ENCODE measurements at regions not wholly inside any gene's neighbourhood (a gene's known extent, or its start where the extent isn't known, plus 50 kb on each side); places are given as distances from the start of the nearest gene placed in this dataset.
A peak's percentile ranks its signal among the peaks of the same experiment; 100 is the strongest.
"Not testable (repeated sequence)": the region's sequence is repeated elsewhere in the genome, so short reads cannot be mapped to it uniquely, and the experiment has no call there.

DNA sequence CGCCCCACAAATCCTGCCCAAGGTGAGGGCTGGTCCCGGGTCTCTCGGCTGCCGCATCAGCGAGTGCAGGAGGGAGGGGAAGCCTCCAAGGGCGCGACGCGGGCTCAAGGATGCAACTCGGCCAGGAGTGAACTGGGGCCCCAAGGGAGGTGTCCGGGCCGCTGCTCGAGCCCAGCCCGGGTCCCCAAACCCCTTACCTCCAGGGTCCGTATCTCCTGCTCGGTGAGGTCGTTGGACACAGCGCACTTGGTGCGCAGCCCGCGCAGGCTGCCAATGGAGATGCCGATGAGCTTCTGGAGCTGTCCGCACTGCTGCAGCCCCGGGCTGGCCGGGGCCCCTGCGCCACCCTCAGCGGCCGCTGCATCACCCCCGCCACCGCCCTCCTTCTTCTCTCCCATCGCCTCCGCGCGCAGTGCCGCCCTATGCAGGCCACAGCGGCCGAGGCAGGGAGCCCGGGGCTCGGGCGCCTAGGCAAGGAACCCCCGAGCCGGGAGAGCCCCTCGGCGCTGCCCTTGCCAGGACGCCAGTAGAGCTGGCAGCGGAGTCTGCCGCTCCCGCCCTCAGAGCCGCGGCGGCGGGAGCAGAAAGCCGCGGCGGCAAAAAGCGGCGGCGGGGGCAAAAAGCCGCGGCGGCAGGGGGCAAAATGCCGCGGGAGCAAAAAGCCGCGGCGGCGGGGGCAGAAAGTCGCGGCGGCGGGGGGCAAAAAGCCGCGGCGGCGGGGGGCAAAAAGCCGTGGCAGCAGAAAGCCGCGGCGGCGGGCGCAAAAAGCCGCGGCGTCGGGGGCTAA, 135.1 kb downstream of the ZNF92 start:
- H2AFZ ChIP-seq (ENCODE audit: low read length); in situ Hi-C loops (cut with HindIII; ENCODE audit: extremely low pct_ligation_motif_present, low pct_unique_long_range_greater_than_20kb); BruUV-seq (replicated peaks); H3K36me3 ChIP-seq (replicated peaks in 1 of 2; ENCODE audit: control insufficient read depth in 1 of 2, insufficient read depth in 2 of 2, low read length in 2 of 2); CTCF ChIA-PET (ENCODE audit: low intra/inter-chr PET ratio, low total read pairs); H4K20me1 ChIP-seq (ENCODE audit: insufficient read depth, low read length); H3K4me1 ChIP-seq (ENCODE audit: insufficient read depth, low read length); H3K27me3 ChIP-seq (ENCODE audit: control insufficient read depth in 1 of 2, insufficient read depth in 2 of 2, low read length in 2 of 2); intact Hi-C loops (cut with micrococcal nuclease; ENCODE audit: unreplicated experiment); DNase-seq (ENCODE audit: low spot score); H3K9me3 ChIP-seq (ENCODE audit: low read length); FAIRE-seq; H3K79me2 ChIP-seq (ENCODE audit: insufficient read depth, low read length): not testable (repeated sequence)
- peak; percentile 88 for ATAC-seq
- POLR2A ChIA-PET, result interaction anchor here (0.8 to 1.0 kb wide), 2 partner anchors 28 to 39 kb away, joined by 3 to 4 read pairs; no protein-coding TSS in a partner anchor
- peak; percentile 23 for TF ChIP-seq ZNF687 (CRISPR knock-in tag; IDR thresholded peaks at IDR 0.05)
- 0 out of 2 replicates have a peak, but pooled peaks have one; percentile 13 for TF ChIP-seq RAD21 (CRISPR knock-in tag; IDR thresholded peaks at IDR 0.05)
- Histone ChIP-seq H3K4me3 (replicated peaks in 1 of 3; ENCODE audit: insufficient read depth in 1 of 3, low read depth in 2 of 3, low read length in 3 of 3) (peak overlapping the region; percentile 63 to 96 (median 79); a peak in 5 of 6 replicates), H3K27ac (ENCODE audit: extremely low read length, insufficient read depth, low read length) (peak overlapping the region; percentile 49), H3K9ac (ENCODE audit: insufficient read depth, low read depth, low read length) (peak overlapping the region; percentile 74), H3K4me2 (ENCODE audit: low read depth, low read length) (peak overlapping the region; percentile 80)
- 3% methylated on average over 39 of the region's 85 CpGs for WGBS (ENCODE audit: low lambda C conversion rate)
